HEK293 (cell line): ENCODE measurements at regions not wholly inside any gene's neighbourhood (a gene's known extent, or its start where the extent isn't known, plus 50 kb on each side); places are given as distances from the start of the nearest gene placed in this dataset.
A peak's percentile ranks its signal among the peaks of the same experiment; 100 is the strongest.

ENCODE experiments used
- AEBP2 ChIP-seq: fragments of 450-650 bp; formaldehyde crosslinking; IDR thresholded peaks from 2 replicates; pipeline ENCODE4 v1.5.1; 2016; ENCODE audit warnings: missing biosample characterization, missing genetic modification characterization, borderline replicate concordance
- GLI4 ChIP-seq: fragments of 450-650 bp; formaldehyde crosslinking; IDR thresholded peaks from 2 replicates; pipeline ENCODE4 v1.5.1; 2016; ENCODE audit warnings: missing biosample characterization, missing genetic modification characterization
- GLIS1 ChIP-seq: fragments of 450-650 bp; formaldehyde crosslinking; IDR thresholded peaks from 2 replicates; pipeline ENCODE4 v1.5.1; 2016; ENCODE audit warnings: missing biosample characterization, missing genetic modification characterization
- HOXC10 ChIP-seq: sonication (generic); formaldehyde crosslinking; IDR thresholded peaks from 2 replicates; pipeline ENCODE4 v1.8.1; 2023; ENCODE audit warnings: mild to moderate bottlenecking, missing genetic modification reagents
- KLF10 ChIP-seq: fragments of 450-650 bp; IDR thresholded peaks from 2 replicates; pipeline ENCODE4 v1.5.1; 2018; ENCODE audit warnings: missing biosample characterization, mild to moderate bottlenecking, missing genetic modification characterization
- MYNN ChIP-seq: fragments of 450-650 bp; formaldehyde crosslinking; IDR thresholded peaks from 2 replicates; pipeline ENCODE4 v1.5.1; 2016; ENCODE audit warnings: missing biosample characterization, missing genetic modification characterization, borderline replicate concordance
- PATZ1 ChIP-seq: fragments of 450-650 bp; formaldehyde crosslinking; IDR thresholded peaks from 2 replicates; pipeline ENCODE4 v1.5.1; 2016; ENCODE audit warnings: missing biosample characterization, missing genetic modification characterization
- SP2 ChIP-seq: fragments of 450-650 bp; formaldehyde crosslinking; IDR thresholded peaks from 2 replicates; pipeline ENCODE4 v1.5.1; 2016; ENCODE audit warnings: missing biosample characterization, missing genetic modification characterization
- SP7 ChIP-seq: fragments of 450-650 bp; formaldehyde crosslinking; IDR thresholded peaks from 2 replicates; pipeline ENCODE4 v1.5.1; 2016; ENCODE audit warnings: missing biosample characterization, missing genetic modification characterization
- ZBTB48 ChIP-seq: fragments of 450-650 bp; formaldehyde crosslinking; IDR thresholded peaks from 2 replicates; pipeline ENCODE4 v1.5.1; 2016; ENCODE audit warnings: missing biosample characterization, missing genetic modification characterization
- ZBTB6 ChIP-seq: fragments of 450-650 bp; formaldehyde crosslinking; IDR thresholded peaks from 2 replicates; pipeline ENCODE4 v1.5.1; 2017; ENCODE audit warnings: missing biosample characterization, missing genetic modification characterization
- ZNF114 ChIP-seq: fragments of 450-650 bp; formaldehyde crosslinking; IDR thresholded peaks from 2 replicates; pipeline ENCODE4 v1.5.0; 2017; ENCODE audit warnings: missing biosample characterization, missing genetic modification characterization
- ZNF140 ChIP-seq: fragments of 450-650 bp; formaldehyde crosslinking; IDR thresholded peaks from 2 replicates; pipeline ENCODE4 v1.5.1; 2016; ENCODE audit warnings: missing biosample characterization, missing genetic modification characterization
- ZNF146 ChIP-seq: fragments of 450-650 bp; formaldehyde crosslinking; IDR thresholded peaks from 2 replicates; pipeline ENCODE4 v1.5.1; 2016; ENCODE audit warnings: missing biosample characterization, missing genetic modification characterization
- ZNF274 ChIP-seq, 2 experiments: fragments of 200-500 bp in 1 of 2; fragments of 450-650 bp in 1 of 2; sonication (Bioruptor generic) in 1 of 2; formaldehyde crosslinking in 1 of 2; IDR thresholded peaks; 2 replicates each; pipeline versions ENCODE4 v1.5.1 to v1.6.1; 2014 to 2016; ENCODE audit warnings: borderline replicate concordance in 1 of 2, inconsistent platforms in 1 of 2, low read length in 1 of 2, missing biosample characterization in 1 of 2, missing genetic modification characterization in 1 of 2
- ZNF324 ChIP-seq: fragments of 450-650 bp; formaldehyde crosslinking; IDR thresholded peaks from 2 replicates; pipeline ENCODE4 v1.5.1; 2016; ENCODE audit warnings: missing biosample characterization, missing genetic modification characterization
- ZNF585B ChIP-seq: fragments of 450-650 bp; formaldehyde crosslinking; IDR thresholded peaks from 2 replicates; pipeline ENCODE4 v1.5.1; 2016; ENCODE audit warnings: missing biosample characterization, missing genetic modification characterization
- ZNF596 ChIP-seq: fragments of 450-650 bp; IDR thresholded peaks from 2 replicates; pipeline ENCODE4 v1.5.0; 2018; ENCODE audit warnings: missing biosample characterization, mild to moderate bottlenecking, missing genetic modification characterization, moderate library complexity
- ZNF654 ChIP-seq: fragments of 450-650 bp; formaldehyde crosslinking; IDR thresholded peaks from 2 replicates; pipeline ENCODE4 v1.5.1; 2016; ENCODE audit warnings: low read depth, missing biosample characterization, missing genetic modification characterization
- ZNF692 ChIP-seq: fragments of 450-650 bp; formaldehyde crosslinking; IDR thresholded peaks from 2 replicates; pipeline ENCODE4 v1.5.1; 2016; ENCODE audit warnings: missing biosample characterization, missing genetic modification characterization
- ZNF768 ChIP-seq: fragments of 450-650 bp; formaldehyde crosslinking; IDR thresholded peaks from 2 replicates; pipeline ENCODE4 v1.5.1; 2018; ENCODE audit warnings: missing biosample characterization, mild to moderate bottlenecking, missing genetic modification characterization
- TF ChIP-seq, protein P1 (sequence below): fragments of 450-650 bp; formaldehyde crosslinking; IDR thresholded peaks from 2 replicates; pipeline ENCODE4 v1.5.1; 2017; ENCODE audit warnings: missing biosample characterization, missing genetic modification characterization
- TF ChIP-seq, protein P2 (sequence below): fragments of 450-650 bp; formaldehyde crosslinking; conservative IDR thresholded peaks from 2 replicates; pipeline ENCODE4 v1.5.1; 2016; ENCODE audit warnings: low read depth, missing biosample characterization, missing genetic modification characterization
- TF ChIP-seq, protein P3 (sequence below): fragments of 450-650 bp; formaldehyde crosslinking; IDR thresholded peaks from 2 replicates; pipeline ENCODE4 v1.5.1; 2016; ENCODE audit warnings: missing biosample characterization, missing genetic modification characterization

DNA sequence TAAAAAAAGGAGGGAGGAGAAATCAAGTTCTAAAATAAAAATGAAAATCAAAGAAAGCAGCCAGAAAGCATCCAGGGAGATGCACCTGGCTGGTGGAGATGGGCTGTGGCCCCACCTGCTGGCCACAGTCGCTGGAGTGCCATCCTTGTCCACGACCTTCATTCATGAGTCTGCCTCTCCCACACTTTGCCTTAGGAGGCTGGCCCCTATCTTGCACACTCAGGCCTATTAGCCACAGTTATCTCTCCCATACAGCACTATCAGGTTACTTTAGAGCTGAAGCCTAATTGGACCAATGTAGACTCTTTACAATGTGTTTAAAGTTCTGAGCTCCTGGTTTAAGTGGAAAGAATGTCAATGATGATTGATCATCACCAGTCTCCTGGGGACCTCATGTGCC lies 392.0 kb upstream of the RORA start (continued):
- TF ChIP-seq PATZ1 (no peak), SP7 (tag by site-specific recombination) (no peak), ZNF692 (tag by site-specific recombination) (no peak), HOXC10 (no peak), GLIS1 (tag by site-specific recombination) (0 out of 2 replicates have a peak, but pooled peaks have one; percentile 17), ZNF596 (tag by site-specific recombination) (no peak), ZNF274 (IDR thresholded peaks at IDR 0.05; ENCODE audit: low read length) (no peak), ZNF274 (tag by site-specific recombination; IDR thresholded peaks at IDR 0.05; ENCODE audit: borderline replicate concordance) (no peak), GLI4 (tag by site-specific recombination) (no peak), KLF10 (tag by site-specific recombination) (no peak), ZNF768 (tag by site-specific recombination) (no peak), SP2 (tag by site-specific recombination) (no peak), AEBP2 (tag by site-specific recombination) (no peak), ZNF114 (tag by site-specific recombination) (no peak), ZNF146 (tag by site-specific recombination) (no peak), ZNF324 (no peak), ZBTB48 (tag by site-specific recombination) (peak; percentile 43; the same call in 1 of the 2 replicates), ZNF140 (tag by site-specific recombination) (no peak), ZNF654 (tag by site-specific recombination) (peak; percentile 65), ZBTB6 (tag by site-specific recombination) (no peak), MYNN (tag by site-specific recombination) (no peak), ZNF585B (tag by site-specific recombination) (no peak)
- TF ChIP-seq, protein P1, sequence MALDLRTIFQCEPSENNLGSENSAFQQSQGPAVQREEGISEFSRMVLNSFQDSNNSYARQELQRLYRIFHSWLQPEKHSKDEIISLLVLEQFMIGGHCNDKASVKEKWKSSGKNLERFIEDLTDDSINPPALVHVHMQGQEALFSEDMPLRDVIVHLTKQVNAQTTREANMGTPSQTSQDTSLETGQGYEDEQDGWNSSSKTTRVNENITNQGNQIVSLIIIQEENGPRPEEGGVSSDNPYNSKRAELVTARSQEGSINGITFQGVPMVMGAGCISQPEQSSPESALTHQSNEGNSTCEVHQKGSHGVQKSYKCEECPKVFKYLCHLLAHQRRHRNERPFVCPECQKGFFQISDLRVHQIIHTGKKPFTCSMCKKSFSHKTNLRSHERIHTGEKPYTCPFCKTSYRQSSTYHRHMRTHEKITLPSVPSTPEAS = no peak
- TF ChIP-seq, protein P2, sequence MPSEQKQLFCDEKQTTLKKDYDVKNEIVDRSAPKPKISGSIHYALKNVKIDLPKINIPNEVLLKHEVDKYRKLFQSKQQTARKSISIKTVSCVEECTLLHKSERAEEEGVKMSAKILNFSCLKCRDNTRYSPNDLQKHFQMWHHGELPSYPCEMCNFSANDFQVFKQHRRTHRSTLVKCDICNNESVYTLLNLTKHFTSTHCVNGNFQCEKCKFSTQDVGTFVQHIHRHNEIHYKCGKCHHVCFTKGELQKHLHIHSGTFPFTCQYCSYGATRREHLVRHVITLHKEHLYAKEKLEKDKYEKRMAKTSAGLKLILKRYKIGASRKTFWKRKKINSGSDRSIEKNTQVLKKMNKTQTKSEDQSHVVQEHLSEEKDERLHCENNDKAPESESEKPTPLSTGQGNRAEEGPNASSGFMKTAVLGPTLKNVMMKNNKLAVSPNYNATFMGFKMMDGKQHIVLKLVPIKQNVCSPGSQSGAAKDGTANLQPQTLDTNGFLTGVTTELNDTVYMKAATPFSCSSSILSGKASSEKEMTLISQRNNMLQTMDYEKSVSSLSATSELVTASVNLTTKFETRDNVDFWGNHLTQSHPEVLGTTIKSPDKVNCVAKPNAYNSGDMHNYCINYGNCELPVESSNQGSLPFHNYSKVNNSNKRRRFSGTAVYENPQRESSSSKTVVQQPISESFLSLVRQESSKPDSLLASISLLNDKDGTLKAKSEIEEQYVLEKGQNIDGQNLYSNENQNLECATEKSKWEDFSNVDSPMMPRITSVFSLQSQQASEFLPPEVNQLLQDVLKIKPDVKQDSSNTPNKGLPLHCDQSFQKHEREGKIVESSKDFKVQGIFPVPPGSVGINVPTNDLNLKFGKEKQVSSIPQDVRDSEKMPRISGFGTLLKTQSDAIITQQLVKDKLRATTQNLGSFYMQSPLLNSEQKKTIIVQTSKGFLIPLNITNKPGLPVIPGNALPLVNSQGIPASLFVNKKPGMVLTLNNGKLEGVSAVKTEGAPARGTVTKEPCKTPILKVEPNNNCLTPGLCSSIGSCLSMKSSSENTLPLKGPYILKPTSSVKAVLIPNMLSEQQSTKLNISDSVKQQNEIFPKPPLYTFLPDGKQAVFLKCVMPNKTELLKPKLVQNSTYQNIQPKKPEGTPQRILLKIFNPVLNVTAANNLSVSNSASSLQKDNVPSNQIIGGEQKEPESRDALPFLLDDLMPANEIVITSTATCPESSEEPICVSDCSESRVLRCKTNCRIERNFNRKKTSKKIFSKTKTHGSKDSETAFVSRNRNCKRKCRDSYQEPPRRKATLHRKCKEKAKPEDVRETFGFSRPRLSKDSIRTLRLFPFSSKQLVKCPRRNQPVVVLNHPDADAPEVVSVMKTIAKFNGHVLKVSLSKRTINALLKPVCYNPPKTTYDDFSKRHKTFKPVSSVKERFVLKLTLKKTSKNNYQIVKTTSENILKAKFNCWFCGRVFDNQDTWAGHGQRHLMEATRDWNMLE (tag by site-specific recombination) = no peak
- TF ChIP-seq, protein P3, sequence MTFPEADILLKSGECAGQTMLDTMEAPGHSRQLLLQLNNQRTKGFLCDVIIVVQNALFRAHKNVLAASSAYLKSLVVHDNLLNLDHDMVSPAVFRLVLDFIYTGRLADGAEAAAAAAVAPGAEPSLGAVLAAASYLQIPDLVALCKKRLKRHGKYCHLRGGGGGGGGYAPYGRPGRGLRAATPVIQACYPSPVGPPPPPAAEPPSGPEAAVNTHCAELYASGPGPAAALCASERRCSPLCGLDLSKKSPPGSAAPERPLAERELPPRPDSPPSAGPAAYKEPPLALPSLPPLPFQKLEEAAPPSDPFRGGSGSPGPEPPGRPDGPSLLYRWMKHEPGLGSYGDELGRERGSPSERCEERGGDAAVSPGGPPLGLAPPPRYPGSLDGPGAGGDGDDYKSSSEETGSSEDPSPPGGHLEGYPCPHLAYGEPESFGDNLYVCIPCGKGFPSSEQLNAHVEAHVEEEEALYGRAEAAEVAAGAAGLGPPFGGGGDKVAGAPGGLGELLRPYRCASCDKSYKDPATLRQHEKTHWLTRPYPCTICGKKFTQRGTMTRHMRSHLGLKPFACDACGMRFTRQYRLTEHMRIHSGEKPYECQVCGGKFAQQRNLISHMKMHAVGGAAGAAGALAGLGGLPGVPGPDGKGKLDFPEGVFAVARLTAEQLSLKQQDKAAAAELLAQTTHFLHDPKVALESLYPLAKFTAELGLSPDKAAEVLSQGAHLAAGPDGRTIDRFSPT = no peak
